ENCODE measurements at regions not wholly inside any gene's neighbourhood (a gene's known extent, or its start where the extent isn't known, plus 50 kb on each side); places are given as distances from the start of the nearest gene placed in this dataset.
"Not testable (repeated sequence)": the region's sequence is repeated elsewhere in the genome, so short reads cannot be mapped to it uniquely, and the experiment has no call there.

GRCh38 chr7:148515237-148515636 is 75.3 kb upstream of the C7orf33 start:
- DNase-seq: no peak

- no peak for DNase-seq
These were observed 74.6 kb upstream of the C7orf33 start for GRCh38 chr7:148515728-148516695.

- DNase-seq: not testable (repeated sequence)
These were observed 71.2 kb upstream of the C7orf33 start for GRCh38 chr7:148519386-148519785.

DNA sequence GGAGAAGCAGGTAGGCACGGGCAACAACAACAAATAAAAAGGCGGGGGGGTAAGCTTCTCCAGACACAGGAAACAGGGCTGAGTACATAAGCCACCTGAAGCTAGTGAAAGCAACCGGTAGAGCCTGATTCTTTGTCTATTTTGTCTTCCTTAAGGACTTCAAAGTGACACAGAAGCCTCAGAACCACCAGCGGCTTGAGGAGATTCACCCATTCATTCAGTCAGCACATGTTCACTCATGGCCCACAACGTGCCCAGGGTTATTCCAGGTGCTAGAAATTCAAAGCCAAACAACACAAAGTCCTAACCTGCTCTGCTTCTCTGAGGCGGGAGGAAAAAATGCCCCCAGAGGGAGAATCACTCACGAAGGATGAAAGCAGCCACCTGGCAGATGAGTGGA is 69.3 kb upstream of the C7orf33 start:
- DNase-seq: no peak

DNA sequence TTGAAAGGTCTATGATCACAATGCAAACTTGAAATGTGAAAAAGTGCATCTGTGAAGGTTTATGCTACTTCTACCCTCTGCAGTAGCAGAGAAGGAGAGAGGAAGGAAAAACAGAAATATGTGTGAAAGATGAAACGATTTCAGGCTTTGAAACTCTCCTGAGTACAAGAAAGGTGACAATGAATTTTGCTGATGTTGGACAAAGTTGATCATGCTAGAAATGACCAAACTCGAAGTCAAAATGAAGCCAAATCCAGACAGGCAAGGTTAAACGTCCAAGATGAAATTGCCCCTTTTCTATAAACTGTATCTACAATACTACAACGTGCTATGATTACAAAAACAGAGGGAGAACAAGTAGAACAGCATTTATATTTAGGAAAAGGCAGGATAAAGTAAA is 67.0 kb upstream of the C7orf33 start:
- no peak for DNase-seq

- no peak for DNase-seq
These were observed 65.9 kb upstream of the C7orf33 start for GRCh38 chr7:148524479-148525224.

- peak; percentile 78 for DNase-seq
These were observed 62.8 kb upstream of the C7orf33 start for GRCh38 chr7:148527717-148528168.

- no peak for DNase-seq
These were observed 55.3 kb upstream of the C7orf33 start for GRCh38 chr7:148535217-148535616.

DNA sequence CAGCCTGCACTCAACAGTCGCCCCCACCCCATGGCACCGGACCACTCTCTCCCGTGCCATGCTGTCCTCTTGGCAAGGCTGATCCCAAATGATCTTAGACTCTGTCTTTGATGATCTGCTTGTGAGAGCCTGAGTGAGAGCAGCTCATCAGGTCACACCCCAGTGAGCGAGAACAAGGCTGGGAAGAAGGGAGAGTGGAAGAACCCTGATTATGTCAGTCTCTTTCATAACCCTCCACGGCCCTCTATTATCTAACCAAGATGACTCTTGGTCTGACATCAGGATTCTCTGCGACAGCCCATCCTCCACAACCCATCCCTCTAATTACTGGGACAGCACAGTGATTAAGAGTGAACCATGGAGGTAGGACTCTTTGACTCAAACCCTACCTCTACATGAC is 53.1 kb upstream of the C7orf33 start:
- no peak for DNase-seq

GRCh38 chr7:148540041-148540738 is 50.4 kb upstream of the C7orf33 start:
- no peak for DNase-seq

All from effector CD4-positive, alpha-beta T cell (primary cell).